A172 (cell line): ENCODE measurements at regions not wholly inside any gene's neighbourhood (a gene's known extent, or its start where the extent isn't known, plus 50 kb on each side); places are given as distances from the start of the nearest gene placed in this dataset.
"Not testable (repeated sequence)": the region's sequence is repeated elsewhere in the genome, so short reads cannot be mapped to it uniquely, and the experiment has no call there.

Experiments
- DNase-seq: peaks from one replicate; pipeline ENCODE4 v3.0.0-alpha.2; 2015; ENCODE audit warnings: low spot score

GRCh38 chr4:38378478-38378877 is 285.5 kb upstream of the KLF3 start:
- no peak for DNase-seq

- no peak for DNase-seq
Observed at GRCh38 chr4:38381788-38382187, 282.2 kb upstream of the KLF3 start.

GRCh38 chr4:38382520-38382919 is 281.5 kb upstream of the KLF3 start:
- no peak for DNase-seq

- no peak for DNase-seq
Observed at GRCh38 chr4:38383646-38384121, 280.3 kb upstream of the KLF3 start.

GRCh38 chr4:38385093-38386004 is 278.6 kb upstream of the KLF3 start:
- no peak for DNase-seq

- no peak for DNase-seq
Observed at GRCh38 chr4:38386005-38386551, 277.9 kb upstream of the KLF3 start.

GRCh38 chr4:38386654-38387188 is 277.3 kb upstream of the KLF3 start:
- no peak for DNase-seq

GRCh38 chr4:38387348-38387747 is 276.7 kb upstream of the KLF3 start:
- DNase-seq: no peak

GRCh38 chr4:38387819-38388218 is 276.2 kb upstream of the KLF3 start:
- no peak for DNase-seq

GRCh38 chr4:38388907-38389306 is 275.1 kb upstream of the KLF3 start:
- DNase-seq: not testable (repeated sequence)

GRCh38 chr4:38390969-38391545 is 272.9 kb upstream of the KLF3 start:
- no peak for DNase-seq

- DNase-seq: no peak
Observed at GRCh38 chr4:38392223-38392855, 271.7 kb upstream of the KLF3 start.

GRCh38 chr4:38396091-38396490 is 267.9 kb upstream of the KLF3 start:
- DNase-seq: no peak

GRCh38 chr4:38396845-38397547 is 267.0 kb upstream of the KLF3 start:
- DNase-seq: no peak

- DNase-seq: peak; percentile 3
Observed at GRCh38 chr4:38400946-38401345, 263.1 kb upstream of the KLF3 start.

- DNase-seq: no peak
Observed at GRCh38 chr4:38406243-38406642, 257.8 kb upstream of the KLF3 start.

GRCh38 chr4:38409852-38410251 is 254.1 kb upstream of the KLF3 start:
- no peak for DNase-seq

GRCh38 chr4:38411092-38411491 is 252.9 kb upstream of the KLF3 start:
- no peak for DNase-seq

- no peak for DNase-seq
Observed at GRCh38 chr4:38411981-38412536, 251.9 kb upstream of the KLF3 start.

GRCh38 chr4:38413524-38414341 is 250.3 kb upstream of the KLF3 start:
- DNase-seq: no peak
